ENCODE measurements at regions not wholly inside any gene's neighbourhood (a gene's known extent, or its start where the extent isn't known, plus 50 kb on each side); places are given as distances from the start of the nearest gene placed in this dataset.
"Not testable (repeated sequence)": the region's sequence is repeated elsewhere in the genome, so short reads cannot be mapped to it uniquely, and the experiment has no call there.

DNA sequence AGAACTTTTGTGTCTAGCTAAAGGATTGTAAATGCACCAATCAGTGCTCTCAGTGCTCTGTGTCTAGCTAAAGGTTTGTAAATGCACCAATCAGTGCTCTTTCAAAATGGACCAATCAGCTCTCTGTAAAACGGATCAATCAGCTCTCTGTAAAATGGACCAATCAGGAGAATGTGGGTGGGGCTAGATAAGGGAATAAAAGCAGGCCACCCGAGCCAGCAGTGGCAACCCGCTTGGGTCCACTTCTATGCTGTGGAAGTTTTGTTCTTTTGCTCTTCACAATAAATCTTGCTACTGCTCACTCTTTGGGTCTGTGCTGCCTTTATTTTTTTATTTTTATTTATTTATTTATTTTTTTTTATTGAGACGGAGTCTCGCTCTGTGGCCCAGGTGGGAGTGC lies 957.3 kb upstream of the GJE1 start:
- H3K9me3 ChIP-seq, H3K4me3 ChIP-seq, H3K36me3 ChIP-seq, DNase-seq, H3K27me3 ChIP-seq: not testable (repeated sequence)

DNA sequence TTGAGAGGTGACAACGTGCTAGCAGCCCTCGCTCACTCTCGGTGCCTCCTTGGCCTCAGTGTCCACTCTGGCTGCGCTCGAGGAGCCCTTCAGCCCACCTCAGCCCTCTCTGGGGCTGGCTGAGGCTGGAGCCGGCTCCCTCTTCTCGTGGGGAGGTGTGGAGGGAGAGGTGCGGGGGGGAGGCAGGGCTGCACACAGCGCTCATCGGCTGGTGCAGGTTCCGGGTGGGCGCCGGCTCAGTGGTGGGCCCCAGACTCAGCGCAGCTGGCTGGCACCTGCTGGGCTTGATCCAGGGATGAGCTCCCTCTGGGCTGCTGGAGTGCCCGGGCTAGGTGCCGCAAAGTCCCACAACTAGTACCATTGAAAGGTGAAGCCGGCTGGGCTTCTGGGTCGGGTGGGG lies 957.8 kb upstream of the GJE1 start:
- no peak for DNase-seq
- H3K36me3 ChIP-seq, result no peaks in the 10 kb centered on the region
- H3K4me3 ChIP-seq, result no peak overlapping the region
- H3K27me3 ChIP-seq, result no peaks in the 10 kb centered on the region
- no peaks in the 10 kb centered on the region for H3K9me3 ChIP-seq

DNA sequence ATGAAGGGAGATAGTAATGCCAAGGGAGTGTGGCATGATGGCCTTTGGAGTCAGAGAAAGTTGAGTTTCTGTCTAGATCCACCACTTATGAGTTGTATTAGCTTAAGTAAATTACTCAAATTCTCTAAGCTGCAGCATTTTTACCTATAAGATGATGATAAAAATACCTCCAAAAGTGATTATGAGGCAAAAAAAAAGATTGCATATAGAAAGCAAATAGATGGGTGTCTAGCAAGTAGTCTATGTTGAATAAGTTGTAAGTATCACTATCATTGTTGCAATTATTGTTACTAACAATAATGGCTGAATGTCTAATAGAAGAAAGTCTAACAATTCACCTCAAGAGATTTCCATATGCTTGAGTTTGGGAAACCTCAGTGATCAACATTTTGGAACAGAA lies 959.2 kb upstream of the GJE1 start:
- Histone ChIP-seq H3K36me3 (no peaks in the 10 kb centered on the region), H3K9me3 (no peaks in the 10 kb centered on the region), H3K4me3 (no peak overlapping the region), H3K27me3 (no peaks in the 10 kb centered on the region)
- no peak for DNase-seq

DNA sequence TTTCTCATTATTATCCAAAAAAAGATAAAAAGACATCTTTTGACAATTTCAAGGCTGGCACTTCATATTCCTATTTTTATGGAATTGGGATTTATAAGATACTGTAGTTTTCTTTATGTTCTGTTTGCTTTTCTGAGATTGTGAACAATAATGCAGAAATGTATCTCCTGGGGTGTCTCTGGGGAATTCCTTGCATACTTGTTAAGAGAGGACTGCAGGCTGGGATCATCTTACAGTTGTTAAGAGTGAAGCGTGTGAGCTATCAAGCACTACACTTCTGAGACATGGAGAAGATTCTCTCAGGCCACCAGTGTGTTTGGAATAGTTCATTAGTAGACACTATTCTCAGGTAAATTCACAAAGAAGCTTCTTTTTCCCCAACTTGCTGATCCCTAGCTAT lies 963.3 kb upstream of the GJE1 start:
- H3K4me3 ChIP-seq, result no peak overlapping the region
- no peaks in the 10 kb centered on the region for H3K27me3 ChIP-seq
- DNase-seq, result no peak
- no peaks in the 10 kb centered on the region for H3K9me3 ChIP-seq
- no peaks in the 10 kb centered on the region for H3K36me3 ChIP-seq

DNA sequence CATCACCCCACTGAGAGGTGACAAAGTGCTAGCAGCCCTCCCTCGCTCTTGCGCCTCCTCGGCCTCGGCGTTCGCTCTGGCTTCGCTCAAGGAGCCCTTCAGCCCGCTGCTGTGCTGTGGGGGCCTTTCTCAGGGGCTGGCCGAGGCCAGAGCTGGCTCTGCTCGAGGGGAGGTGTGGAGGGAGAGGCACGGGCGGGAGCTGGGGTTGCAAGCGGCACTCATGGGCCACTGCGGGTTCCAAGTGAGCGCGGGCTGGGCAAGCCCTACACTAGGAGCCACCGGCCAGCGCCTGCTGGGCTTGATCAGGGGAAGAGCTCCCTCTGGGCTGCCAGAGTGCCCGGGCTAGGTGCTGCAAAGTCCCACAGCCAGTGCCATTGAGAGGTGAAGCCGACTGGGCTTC lies 964.8 kb upstream of the GJE1 start:
- no peak for DNase-seq
- no peak overlapping the region for H3K4me3 ChIP-seq
- no peaks in the 10 kb centered on the region for H3K27me3 ChIP-seq
- H3K9me3 ChIP-seq, result peaks cover 5% of the 10 kb centered on the region
- no peaks in the 10 kb centered on the region for H3K36me3 ChIP-seq

DNA sequence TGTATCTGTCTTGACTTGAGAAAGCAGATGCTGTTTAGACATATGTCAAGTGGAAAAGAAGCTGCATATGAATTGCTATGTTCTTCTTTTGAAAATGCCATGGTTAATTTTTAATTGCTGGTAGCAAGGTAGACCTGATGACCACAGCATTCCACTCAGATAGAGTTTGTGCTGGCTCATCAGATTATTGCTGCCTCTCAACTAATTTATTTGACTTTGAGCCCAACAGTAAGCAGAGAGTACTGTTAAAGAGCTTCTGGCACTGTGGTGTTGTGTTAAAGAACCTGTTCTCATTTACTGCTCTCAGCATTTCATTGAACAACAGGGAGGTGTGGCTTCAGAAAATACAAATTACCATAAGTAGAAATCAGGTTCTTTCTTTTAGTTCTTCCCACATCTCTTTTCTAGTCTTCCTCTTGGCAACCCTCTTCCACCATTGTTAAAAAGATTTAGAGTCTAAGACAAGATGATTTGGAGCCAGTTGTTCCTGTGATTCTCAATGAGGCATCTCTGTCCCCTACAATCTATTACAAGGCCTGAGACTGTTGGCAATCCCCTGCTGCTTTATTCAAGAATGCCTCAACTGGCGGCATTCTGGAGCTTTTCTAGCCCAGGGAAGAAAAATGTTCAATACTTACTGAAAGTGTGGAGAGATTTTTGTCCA lies 967.6 kb upstream of the GJE1 start:
- no peak overlapping the region for H3K4me3 ChIP-seq
- DNase-seq, result no peak
- no peaks in the 10 kb centered on the region for H3K36me3 ChIP-seq
- no peaks in the 10 kb centered on the region for H3K27me3 ChIP-seq
- peaks cover 6% of the 10 kb centered on the region for H3K9me3 ChIP-seq

DNA sequence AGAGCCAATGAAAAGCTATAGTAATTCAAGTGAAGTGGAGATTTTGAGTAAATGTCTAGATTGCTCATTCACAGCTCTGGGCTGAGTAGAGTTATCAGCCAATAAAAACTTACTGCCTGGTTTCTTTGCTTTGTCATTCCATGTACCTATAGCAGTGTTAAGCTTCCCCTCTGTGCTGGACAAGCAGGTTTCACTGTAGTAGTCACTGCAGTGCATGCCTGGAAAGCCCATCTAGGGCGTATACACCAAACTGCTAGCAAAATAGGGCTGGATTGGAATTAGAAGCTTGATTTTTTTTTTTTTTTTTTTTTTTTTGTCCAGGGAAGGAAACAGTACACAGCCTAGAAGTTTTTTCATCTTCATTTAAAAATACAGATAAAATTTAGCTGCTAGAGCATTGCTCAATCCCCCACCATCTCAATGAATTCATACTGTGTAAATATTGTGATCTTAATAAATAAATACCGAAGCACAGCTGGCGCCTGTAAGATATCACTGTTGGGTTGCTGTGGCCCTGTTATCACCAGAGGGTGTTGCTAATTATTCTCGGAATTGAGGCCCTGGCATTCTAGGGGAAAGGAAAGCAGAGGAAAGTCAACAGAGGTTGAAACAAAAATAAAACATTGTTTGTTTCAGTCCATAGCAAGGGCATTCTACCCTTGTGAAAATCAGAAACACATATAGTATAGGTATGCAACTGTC lies 968.5 kb upstream of the GJE1 start:
- no peaks in the 10 kb centered on the region for H3K36me3 ChIP-seq
- H3K4me3 ChIP-seq, result no peak overlapping the region
- H3K9me3 ChIP-seq, result peaks cover 6% of the 10 kb centered on the region
- no peak for DNase-seq
- no peaks in the 10 kb centered on the region for H3K27me3 ChIP-seq

DNA sequence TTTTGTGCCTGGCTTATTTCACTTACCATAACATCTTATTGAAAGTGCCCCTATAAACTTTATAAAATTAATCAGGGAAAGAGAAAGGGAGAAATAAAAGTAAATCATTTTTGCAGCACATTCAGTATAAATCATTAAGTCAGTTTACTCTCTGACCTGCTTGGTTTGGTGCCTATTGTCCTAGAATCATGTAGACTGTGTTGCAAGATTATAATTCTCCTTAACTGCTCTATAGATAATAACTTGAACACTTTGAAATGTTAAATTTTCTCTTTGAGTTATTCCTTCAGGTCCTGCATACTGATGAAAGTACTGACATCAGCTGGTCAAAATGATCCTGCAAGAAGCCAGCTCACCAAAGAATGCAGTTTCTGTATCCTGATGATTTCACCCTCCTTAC lies 969.6 kb upstream of the GJE1 start:
- DNase-seq, result no peak
- H3K36me3 ChIP-seq, result no peaks in the 10 kb centered on the region
- peaks cover 6% of the 10 kb centered on the region for H3K9me3 ChIP-seq
- no peaks in the 10 kb centered on the region for H3K27me3 ChIP-seq
- H3K4me3 ChIP-seq, result no peak overlapping the region

DNA sequence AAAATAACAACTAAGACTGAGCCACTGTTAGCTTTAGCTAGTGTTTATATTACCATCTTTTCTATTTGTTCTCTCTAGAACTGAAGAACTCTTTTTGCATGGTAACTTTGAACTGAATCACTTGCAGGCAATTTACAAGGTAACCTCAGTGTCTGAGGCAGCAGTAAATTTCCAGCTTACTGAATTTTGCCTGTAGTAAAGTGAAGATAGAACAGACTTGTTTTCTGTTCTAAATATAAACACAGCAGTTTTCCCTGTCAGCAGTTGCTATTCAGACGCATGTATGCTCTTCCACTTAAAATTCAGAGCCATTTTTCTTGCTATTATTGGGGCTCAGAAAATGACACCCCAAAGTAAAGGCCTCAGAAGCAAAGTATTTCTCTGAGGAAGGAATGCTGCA lies 974.0 kb upstream of the GJE1 start:
- no peak for DNase-seq
- no peaks in the 10 kb centered on the region for H3K27me3 ChIP-seq
- H3K36me3 ChIP-seq, result no peaks in the 10 kb centered on the region
- peaks cover 5% of the 10 kb centered on the region for H3K9me3 ChIP-seq
- H3K4me3 ChIP-seq, result no peak overlapping the region

DNA sequence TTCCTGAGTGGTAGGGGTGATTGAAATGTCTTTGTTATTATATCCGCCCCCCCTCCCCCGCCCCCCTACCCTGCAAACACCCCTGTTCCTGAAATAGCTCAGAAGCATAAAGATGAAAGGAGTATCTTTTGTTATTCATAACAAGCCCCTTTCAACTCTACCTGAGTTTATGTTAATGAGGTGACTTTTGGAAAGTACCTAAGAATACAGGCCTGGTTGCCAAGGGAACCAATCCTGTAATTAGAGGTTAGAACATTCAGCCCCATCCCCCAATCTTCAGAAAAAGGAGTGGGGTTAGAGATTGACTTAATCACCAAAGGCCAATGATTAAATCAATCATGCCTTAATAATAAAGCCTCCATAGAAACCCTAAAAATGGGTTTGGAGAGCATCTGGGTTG lies 979.2 kb upstream of the GJE1 start:
- Histone ChIP-seq H3K4me3 (no peak overlapping the region), H3K9me3 (no peaks in the 10 kb centered on the region), H3K27me3 (no peaks in the 10 kb centered on the region), H3K36me3 (no peaks in the 10 kb centered on the region)
- DNase-seq, result no peak

DNA sequence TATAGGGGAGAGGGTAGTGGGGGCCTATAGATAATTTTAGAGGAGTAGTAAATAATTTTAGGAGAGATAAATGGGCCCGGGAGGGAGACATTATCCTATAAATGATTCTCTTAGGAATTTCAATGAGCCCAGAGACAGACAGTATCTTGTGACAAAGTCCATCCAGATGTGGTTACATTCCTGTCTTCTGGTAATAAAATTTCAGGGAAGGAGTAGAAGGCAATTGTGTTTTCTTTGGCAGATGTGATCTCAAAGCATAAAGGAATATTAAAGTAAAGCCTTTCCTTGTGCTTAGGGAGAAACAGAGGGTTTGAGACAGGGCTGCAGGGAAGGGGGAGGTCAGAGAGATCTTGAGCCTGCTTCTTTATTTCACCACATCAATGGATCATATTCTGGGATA lies 979.8 kb upstream of the GJE1 start:
- Histone ChIP-seq H3K36me3 (no peaks in the 10 kb centered on the region), H3K27me3 (no peaks in the 10 kb centered on the region), H3K9me3 (no peaks in the 10 kb centered on the region), H3K4me3 (no peak overlapping the region)
- DNase-seq, result no peak

DNA sequence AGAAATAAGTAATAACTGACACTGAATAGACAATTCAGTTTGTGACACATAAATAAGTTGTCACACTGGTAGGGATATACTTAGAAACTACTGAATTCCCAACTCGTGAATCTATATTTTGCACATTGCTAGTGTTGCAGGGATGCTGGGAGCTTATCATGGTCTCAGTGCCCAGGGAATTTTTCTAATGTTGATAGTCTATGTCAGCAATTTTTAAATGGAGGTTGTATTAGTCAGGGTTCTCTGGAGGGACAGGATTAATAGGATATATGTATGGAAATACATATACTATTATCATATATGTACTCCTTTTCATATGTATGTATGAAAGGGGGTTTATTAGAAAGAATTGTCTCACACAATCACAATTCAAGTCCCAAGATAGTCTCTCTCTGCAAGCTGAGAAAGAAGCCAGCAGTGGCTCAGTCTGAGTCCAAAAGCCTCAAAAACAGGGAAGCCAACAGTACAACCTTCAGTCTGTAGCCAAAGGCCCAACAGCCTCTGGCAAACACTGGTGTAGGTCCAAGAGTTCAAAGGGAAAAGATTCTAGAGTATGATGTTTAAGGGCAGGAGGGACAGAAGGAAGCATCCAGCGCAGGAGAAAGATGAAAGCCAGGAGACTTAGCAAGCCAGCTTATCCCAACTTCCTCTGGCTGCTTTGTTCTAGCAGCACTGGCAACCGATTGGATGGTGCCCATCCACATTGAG lies 980.9 kb upstream of the GJE1 start:
- Histone ChIP-seq H3K27me3 (no peaks in the 10 kb centered on the region), H3K4me3 (no peak overlapping the region)
- no peak for DNase-seq

DNA sequence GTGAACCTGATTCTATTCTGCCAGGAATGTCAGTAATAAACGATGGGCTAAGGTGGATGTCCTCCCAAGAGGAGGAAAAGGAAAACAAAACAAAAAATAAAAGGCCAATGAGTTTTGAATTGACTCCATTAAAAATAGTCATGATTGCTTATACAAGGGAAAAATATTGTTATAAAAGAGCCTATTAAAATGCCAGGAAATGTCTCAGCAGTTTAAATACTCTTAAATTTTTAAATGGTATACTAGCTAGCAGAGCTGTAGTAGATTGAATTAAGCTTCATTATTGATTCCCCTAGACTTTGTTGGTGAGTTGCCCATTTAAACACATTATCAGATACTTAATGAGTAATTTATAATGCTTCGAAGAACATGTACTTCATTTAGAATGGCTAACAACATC lies 990.9 kb upstream of the GJE1 start:
- Histone ChIP-seq H3K4me3 (no peak overlapping the region), H3K36me3 (no peaks in the 10 kb centered on the region), H3K9me3 (no peaks in the 10 kb centered on the region), H3K27me3 (no peaks in the 10 kb centered on the region)
- no peak for DNase-seq

More for the DNA sequence above, 980.9 kb upstream of the GJE1 start:
- no peaks in the 10 kb centered on the region for H3K9me3 ChIP-seq
- no peaks in the 10 kb centered on the region for H3K36me3 ChIP-seq

DNA sequence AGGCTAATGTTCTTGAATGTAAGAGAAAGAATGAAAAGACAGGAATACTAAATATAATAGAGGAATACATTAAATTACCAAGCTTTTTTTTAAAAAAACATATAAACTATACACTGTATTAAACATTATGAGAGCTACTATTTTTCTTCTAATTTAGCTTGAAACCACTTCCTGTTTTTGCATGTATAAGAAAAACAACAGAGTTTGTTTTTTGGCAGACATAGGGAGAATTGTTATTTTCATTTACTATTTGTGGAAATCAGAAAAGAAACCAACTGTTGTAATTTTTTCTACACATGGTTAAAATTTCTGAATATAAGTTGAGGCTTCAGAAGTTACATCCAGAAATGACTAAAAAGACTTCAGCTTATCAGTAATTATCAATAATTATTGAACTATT lies 991.8 kb upstream of the GJE1 start:
- Histone ChIP-seq H3K36me3 (no peaks in the 10 kb centered on the region), H3K9me3 (no peaks in the 10 kb centered on the region), H3K27me3 (no peaks in the 10 kb centered on the region), H3K4me3 (no peak overlapping the region)
- DNase-seq, result no peak

DNA sequence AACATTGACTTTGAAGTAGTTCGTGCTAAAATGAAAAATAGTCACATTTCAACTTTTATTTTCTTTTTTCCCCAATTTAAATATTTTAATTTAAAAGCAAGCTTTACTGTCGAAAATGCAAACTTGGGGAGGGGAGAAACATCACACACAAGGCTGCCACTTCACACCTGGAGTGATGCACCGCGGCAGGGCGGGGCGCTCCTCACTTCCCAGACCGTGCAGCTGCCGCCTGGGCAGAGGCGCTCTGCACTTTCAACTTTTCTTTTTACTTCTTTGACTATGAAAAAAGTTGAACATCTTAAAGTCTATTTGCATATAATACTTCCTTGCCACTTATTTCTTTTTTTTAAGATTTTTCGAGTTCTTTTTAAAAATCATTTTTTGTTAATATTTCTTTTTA lies 993.3 kb upstream of the GJE1 start:
- H3K27me3 ChIP-seq, result no peaks in the 10 kb centered on the region
- no peaks in the 10 kb centered on the region for H3K9me3 ChIP-seq
- no peak overlapping the region for H3K4me3 ChIP-seq
- DNase-seq, result no peak
- no peaks in the 10 kb centered on the region for H3K36me3 ChIP-seq

DNA sequence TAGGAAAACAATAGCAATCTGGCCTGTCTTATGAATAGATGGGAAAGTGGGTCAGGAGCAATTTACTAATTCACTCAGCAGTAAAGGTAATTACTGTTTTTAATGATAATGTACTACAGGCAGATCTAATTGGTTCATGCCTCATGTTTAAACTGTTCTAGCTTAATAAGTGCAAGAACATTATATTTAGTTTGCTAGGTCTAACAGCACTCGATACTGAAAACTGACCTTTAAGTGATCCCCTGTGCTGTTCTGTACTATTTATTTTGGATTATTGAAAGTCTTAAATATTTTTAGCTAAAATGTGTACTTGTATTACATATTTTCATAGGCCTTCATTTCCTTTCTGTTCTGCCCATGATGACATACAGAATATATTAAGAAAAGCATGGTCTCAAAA lies 998.0 kb upstream of the GJE1 start:
- H3K4me3 ChIP-seq, result no peak overlapping the region

DNA sequence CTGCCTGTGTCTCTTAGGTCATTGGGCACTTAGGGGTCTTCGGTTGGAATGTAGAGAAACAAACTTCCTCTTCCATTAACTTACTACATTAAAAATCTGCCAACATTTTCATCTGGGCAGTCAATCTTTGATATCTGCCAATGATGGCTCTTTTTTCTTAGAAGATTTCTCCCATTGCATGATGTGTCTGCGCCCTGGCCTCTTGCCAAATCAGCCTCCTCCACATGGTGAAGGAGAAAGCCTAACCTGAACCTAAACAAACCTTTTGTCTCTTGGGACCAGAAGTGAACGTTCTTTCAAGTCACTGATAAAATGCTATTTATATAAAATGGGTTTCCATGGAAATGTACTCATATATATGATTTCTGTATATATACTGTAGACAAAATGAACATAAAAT lies 998.9 kb upstream of the GJE1 start:
- no peaks in the 10 kb centered on the region for H3K9me3 ChIP-seq
- H3K4me3 ChIP-seq, result no peak overlapping the region
- H3K27me3 ChIP-seq, result no peaks in the 10 kb centered on the region
- no peak for DNase-seq
- H3K36me3 ChIP-seq, result no peaks in the 10 kb centered on the region

More for the DNA sequence above, 998.0 kb upstream of the GJE1 start:
- Histone ChIP-seq H3K36me3 (no peaks in the 10 kb centered on the region), H3K27me3 (no peaks in the 10 kb centered on the region), H3K9me3 (no peaks in the 10 kb centered on the region)
- no peak for DNase-seq

DNA sequence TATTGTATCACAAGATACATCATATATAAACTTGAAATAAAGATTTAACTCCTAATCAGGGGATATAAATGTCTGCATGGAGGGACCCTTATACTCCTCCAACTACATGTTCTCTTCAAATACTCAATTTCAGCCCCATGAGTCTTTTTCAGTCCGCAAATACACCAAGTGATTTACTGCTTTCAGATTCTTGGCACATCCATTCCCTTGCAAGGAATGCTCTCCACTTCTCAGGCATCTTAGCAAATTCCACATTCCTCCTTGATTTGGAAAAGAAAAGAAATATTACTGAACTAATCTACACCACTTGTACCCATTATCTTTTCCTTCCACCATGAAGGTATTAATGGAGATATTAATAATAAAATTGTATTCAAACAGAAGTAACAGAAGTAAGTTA lies 999.4 kb upstream of the GJE1 start:
- Histone ChIP-seq H3K27me3 (no peaks in the 10 kb centered on the region), H3K9me3 (no peaks in the 10 kb centered on the region), H3K4me3 (no peak overlapping the region), H3K36me3 (no peaks in the 10 kb centered on the region)
- no peak for DNase-seq
